B cell (primary cell): ENCODE measurements at regions not wholly inside any gene's neighbourhood (a gene's known extent, or its start where the extent isn't known, plus 50 kb on each side); places are given as distances from the start of the nearest gene placed in this dataset.

ENCODE experiments used
- ATAC-seq: fragments of 200-7000 bp; cut with Tn5 transposase; one replicate; pipeline ENCODE4 v1.10.0; 2021; ENCODE audit warnings: low read depth, mild to moderate bottlenecking, moderate number of reproducible peaks, moderate library complexity
- CTCF ChIA-PET: fragments of 350-600 bp; sonication (Branson Sonifier 250); formaldehyde crosslinking; loops from one replicate; lab custom pipeline; 2021; ENCODE audit warnings: antibody characterized with exemption, inconsistent platforms; lab: Charles Lee
- POLR2A ChIA-PET: fragments of 350-600 bp; sonication (Branson Sonifier 250); formaldehyde crosslinking; loops from one replicate; lab custom pipeline; 2021; ENCODE audit warnings: antibody characterized with exemption; lab: Charles Lee
- DNase-seq: peaks from one replicate; pipeline ENCODE4 v3.0.0; 2013
- H2AFZ ChIP-seq: 2 replicates; pipeline ENCODE4 v1.6.1; 2012; ENCODE audit warnings: mild to moderate bottlenecking, low read depth, low read length; ENCODE audit not compliant: insufficient read depth, poor library complexity, severe bottlenecking
- H3K27ac ChIP-seq, 2 donors: 1 replicate in 1 of 2; 2 replicates in 1 of 2; pipeline ENCODE4 v1.5.1; 2012 to 2013; ENCODE audit warnings: low read length in 2 of 2, mild to moderate bottlenecking in 2 of 2, moderate library complexity in 1 of 2
- H3K27me3 ChIP-seq, 4 experiments: fragments of 200-600 bp in 1 of 4; sonication (generic) in 1 of 4; replicated peaks in 1 of 4; 1 replicate in 2 of 4; 2 replicates in 2 of 4; pipeline versions ENCODE4 v1.6.1 to v1.7.0; 2013 to 2016; ENCODE audit warnings: low read length in 3 of 4, mild to moderate bottlenecking in 2 of 4, mixed read lengths in 1 of 4, moderate library complexity in 1 of 4; ENCODE audit not compliant: insufficient read depth in 4 of 4, control insufficient read depth in 3 of 4; ENCODE audit errors: control extremely low read depth in 1 of 4
- H3K36me3 ChIP-seq, 2 experiments: replicated peaks in 1 of 2; 1 replicate in 1 of 2; 2 replicates in 1 of 2; pipeline versions ENCODE4 v1.6.1 to v1.7.1; 2013; ENCODE audit warnings: low read length in 1 of 2; ENCODE audit not compliant: insufficient read depth in 2 of 2, control insufficient read depth in 1 of 2; ENCODE audit errors: control extremely low read depth in 1 of 2, extremely low read depth in 1 of 2
- H3K4me1 ChIP-seq, 2 donors: fragments of 200-600 bp in 1 of 2; sonication (generic) in 1 of 2; 1 replicate in 1 of 2; 2 replicates in 1 of 2; pipeline versions ENCODE4 v1.5.1 to v1.6.1; 2013 to 2017; ENCODE audit warnings: low read length in 2 of 2; ENCODE audit not compliant: control insufficient read depth in 2 of 2, insufficient read depth in 2 of 2
- H3K4me2 ChIP-seq: replicated peaks from 2 replicates; pipeline ENCODE3; 2012; ENCODE audit warnings: mild to moderate bottlenecking, low read depth, low read length; ENCODE audit not compliant: poor library complexity, severe bottlenecking
- H3K4me3 ChIP-seq, 5 experiments: fragments of 200-600 bp in 1 of 5; sonication (generic) in 1 of 5; 1 replicate in 3 of 5; 2 replicates in 2 of 5; pipeline versions ENCODE4 v1.5.1 to v1.7.0; 2011 to 2016; ENCODE audit warnings: low read length in 4 of 5, mild to moderate bottlenecking in 4 of 5, low read depth in 2 of 5, control low read depth in 1 of 5, moderate library complexity in 1 of 5; ENCODE audit not compliant: insufficient read depth in 1 of 5; ENCODE audit errors: control extremely low read depth in 1 of 5, extremely low read depth in 1 of 5
- H3K79me2 ChIP-seq: fragments of 200-600 bp; sonication (generic); one replicate; pipeline ENCODE4 v1.6.0; 2016; ENCODE audit warnings: low read length; ENCODE audit not compliant: control insufficient read depth, insufficient read depth
- H3K9ac ChIP-seq: fragments of 200-600 bp; sonication (generic); 2 replicates; pipeline ENCODE4 v1.6.1; 2017; ENCODE audit warnings: mild to moderate bottlenecking, low read length, moderate library complexity
- H3K9me3 ChIP-seq, 3 donors: one replicate each; pipeline versions ENCODE4 v1.6.1 to v1.7.1; 2013; ENCODE audit warnings: low read length in 2 of 3; ENCODE audit not compliant: control insufficient read depth in 2 of 3, insufficient read depth in 1 of 3; ENCODE audit errors: control extremely low read depth in 1 of 3
- H4K20me1 ChIP-seq: 2 replicates; pipeline ENCODE4 v1.6.0; 2012; ENCODE audit warnings: mild to moderate bottlenecking, low read length; ENCODE audit not compliant: insufficient read depth, control insufficient read depth, poor library complexity, severe bottlenecking
- H3K27ac Mint-ChIP-seq: one replicate; pipeline ENCODE4 v1.8.0; 2021; ENCODE audit warnings: mixed read lengths
- H3K27me3 Mint-ChIP-seq: one replicate; pipeline ENCODE4 v1.8.0; 2021; ENCODE audit warnings: mixed read lengths
- H3K4me1 Mint-ChIP-seq: one replicate; pipeline ENCODE4 v1.8.0; 2021; ENCODE audit warnings: mixed read lengths
- H3K4me3 Mint-ChIP-seq: one replicate; pipeline ENCODE4 v1.8.0; 2021; ENCODE audit warnings: mixed read lengths
- H3K9me3 Mint-ChIP-seq: one replicate; pipeline ENCODE4 v1.8.0; 2022; ENCODE audit warnings: mixed read lengths; ENCODE audit not compliant: insufficient read depth
- EZH2 ChIP-seq: IDR thresholded peaks from 2 replicates; pipeline ENCODE4 v1.6.1; 2012; ENCODE audit warnings: borderline replicate concordance, low read depth, mild to moderate bottlenecking, moderate library complexity, low read length; ENCODE audit not compliant: insufficient read depth, poor library complexity, severe bottlenecking
- WGBS: methylation state at CpG from one replicate; pipeline ENCODE4 v1.1.5; 2013; ENCODE audit warnings: missing lambda C conversion rate; ENCODE audit not compliant: insufficient coverage; 5-methylcytosine and 5-hydroxymethylcytosine counted together
- intact Hi-C: fragments of 100-400 bp; cut with micrococcal nuclease; formaldehyde crosslinking; loops from one replicate; pipeline ENCODE4 v1.10.0; 2022
- TF ChIP-seq, protein P1 (sequence below): fragments of 200-600 bp; IDR thresholded peaks from one replicate; pipeline ENCODE4 v1.8.0; 2022; ENCODE audit warnings: antibody characterized with exemption, mild to moderate bottlenecking

DNA sequence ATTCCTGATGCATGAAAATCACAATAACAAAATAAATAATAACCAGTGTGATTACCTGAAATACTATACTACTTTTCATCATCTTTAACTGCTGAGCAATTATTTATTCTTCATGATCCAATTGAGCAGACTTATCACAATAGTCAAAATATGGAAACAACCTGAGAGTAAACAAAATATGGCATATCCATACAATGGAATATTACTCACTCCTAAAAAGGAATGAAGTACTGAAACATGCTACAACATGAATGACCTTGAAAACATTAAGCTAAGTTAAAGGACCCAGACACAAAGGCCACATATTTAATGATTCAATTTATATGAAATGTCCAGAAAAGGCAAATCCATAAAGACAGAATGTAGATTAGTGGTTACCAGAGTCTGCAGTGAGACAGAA lies 146.8 kb downstream of the MID1IP1 start:
- H3K4me1 Mint-ChIP-seq, result no peaks in the 10 kb centered on the region
- DNase-seq, result no peak
- Histone ChIP-seq H2AFZ (no peak overlapping the region), H3K27me3 (no peaks in the 10 kb centered on the region), H3K4me1 (no peaks in the 10 kb centered on the region), H3K9ac (no peak overlapping the region), H4K20me1 (no peaks in the 10 kb centered on the region), H3K79me2 (no peaks in the 10 kb centered on the region), H3K36me3 (no peaks in the 10 kb centered on the region), H3K27ac (no peak overlapping the region), H3K4me2 (no peak overlapping the region), H3K4me3 (no peak overlapping the region), H3K9me3 (no peaks in the 10 kb centered on the region)
- peaks cover 2% of the 10 kb centered on the region for H3K9me3 Mint-ChIP-seq
- H3K27me3 Mint-ChIP-seq, result no peaks in the 10 kb centered on the region
- TF ChIP-seq, protein P1, sequence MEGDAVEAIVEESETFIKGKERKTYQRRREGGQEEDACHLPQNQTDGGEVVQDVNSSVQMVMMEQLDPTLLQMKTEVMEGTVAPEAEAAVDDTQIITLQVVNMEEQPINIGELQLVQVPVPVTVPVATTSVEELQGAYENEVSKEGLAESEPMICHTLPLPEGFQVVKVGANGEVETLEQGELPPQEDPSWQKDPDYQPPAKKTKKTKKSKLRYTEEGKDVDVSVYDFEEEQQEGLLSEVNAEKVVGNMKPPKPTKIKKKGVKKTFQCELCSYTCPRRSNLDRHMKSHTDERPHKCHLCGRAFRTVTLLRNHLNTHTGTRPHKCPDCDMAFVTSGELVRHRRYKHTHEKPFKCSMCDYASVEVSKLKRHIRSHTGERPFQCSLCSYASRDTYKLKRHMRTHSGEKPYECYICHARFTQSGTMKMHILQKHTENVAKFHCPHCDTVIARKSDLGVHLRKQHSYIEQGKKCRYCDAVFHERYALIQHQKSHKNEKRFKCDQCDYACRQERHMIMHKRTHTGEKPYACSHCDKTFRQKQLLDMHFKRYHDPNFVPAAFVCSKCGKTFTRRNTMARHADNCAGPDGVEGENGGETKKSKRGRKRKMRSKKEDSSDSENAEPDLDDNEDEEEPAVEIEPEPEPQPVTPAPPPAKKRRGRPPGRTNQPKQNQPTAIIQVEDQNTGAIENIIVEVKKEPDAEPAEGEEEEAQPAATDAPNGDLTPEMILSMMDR, result no peak
- TF ChIP-seq EZH2, result no peak
- intact Hi-C loops, result no loop called here
- ChIA-PET CTCF (no interaction called here), POLR2A (no interaction called here)
- no peak overlapping the region for H3K27ac Mint-ChIP-seq
- no peak for ATAC-seq
- H3K4me3 Mint-ChIP-seq, result no peak overlapping the region

DNA sequence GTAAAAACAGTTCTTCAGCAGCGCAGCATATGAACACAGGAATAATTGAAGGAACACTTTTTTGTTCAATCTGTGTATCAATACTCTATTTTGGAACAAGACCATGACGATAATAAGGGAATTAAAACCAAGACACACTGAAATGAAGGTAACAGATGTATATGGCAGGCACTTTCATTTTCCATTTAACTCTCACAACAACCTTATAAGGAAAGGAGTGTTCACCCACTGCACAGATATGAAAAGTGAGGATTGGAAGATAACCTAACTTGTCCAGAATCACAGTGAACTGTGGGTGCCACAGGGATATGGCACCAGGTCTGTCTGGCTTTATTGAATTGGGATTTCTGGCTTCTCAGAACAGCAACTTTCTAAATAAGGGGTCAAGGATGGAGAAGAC lies 153.3 kb downstream of the MID1IP1 start:
- ATAC-seq (no peak), DNase-seq (no peak)
- no peaks in the 10 kb centered on the region for H4K20me1 ChIP-seq
- CTCF ChIA-PET, result interaction anchor here (0.6 kb wide), 1 partner anchor 194 kb away, joined by 3 read pairs; no protein-coding TSS in a partner anchor
- H3K27ac Mint-ChIP-seq, result no peak overlapping the region
- POLR2A ChIA-PET, result no interaction called here
- H3K27ac ChIP-seq, result no peak overlapping the region
- no CpG with 5 or more reads among the region's 2 CpGs for WGBS
- peaks cover 2% of the 10 kb centered on the region for H3K4me1 Mint-ChIP-seq
- no peak overlapping the region for H3K4me3 ChIP-seq
- intact Hi-C loops, result no loop called here
- H3K36me3 ChIP-seq, result no peaks in the 10 kb centered on the region
- no peak overlapping the region for H3K9ac ChIP-seq
- H3K4me3 Mint-ChIP-seq, result no peak overlapping the region
- H3K9me3 Mint-ChIP-seq, result no peaks in the 10 kb centered on the region
- no peak for TF ChIP-seq EZH2
- TF ChIP-seq, protein P1, result no peak
- H3K9me3 ChIP-seq, result no peaks in the 10 kb centered on the region
- no peak overlapping the region for H2AFZ ChIP-seq
- H3K4me2 ChIP-seq, result no peak overlapping the region
- H3K4me1 ChIP-seq, result no peaks in the 10 kb centered on the region
- no peaks in the 10 kb centered on the region for H3K27me3 Mint-ChIP-seq
- no peaks in the 10 kb centered on the region for H3K27me3 ChIP-seq
- H3K79me2 ChIP-seq, result no peaks in the 10 kb centered on the region
